HEK293 (cell line): ENCODE measurements at regions not wholly inside any gene's neighbourhood (a gene's known extent, or its start where the extent isn't known, plus 50 kb on each side); places are given as distances from the start of the nearest gene placed in this dataset.

Source experiments
- CTCF ChIA-PET: fragments of 350-600 bp; formaldehyde crosslinking; extraction: SDS; loops from one replicate; lab custom pipeline; 2021; ENCODE audit warnings: antibody characterized with exemption; lab: Yijun Ruan, JAX
- POLR2A ChIA-PET: fragments of 300-600 bp; formaldehyde crosslinking; extraction: SDS; loops from one replicate; lab custom pipeline; 2020; ENCODE audit warnings: antibody characterized with exemption, inconsistent platforms; lab: Yijun Ruan, JAX
- H3K27ac ChIP-seq: fragments of 200-500 bp; sonication (Bioruptor generic); 2 replicates; pipeline ENCODE4 v1.5.1; 2014; ENCODE audit warnings: low read depth, low read length, control low read depth, inconsistent platforms; ENCODE audit errors: extremely low read depth
- H3K36me3 ChIP-seq, 2 experiments: fragments of 200-500 bp in 1 of 2; sonication (Bioruptor generic) in 1 of 2; 1 replicate in 1 of 2; 2 replicates in 1 of 2; pipeline ENCODE4 v1.5.1; 2014 to 2017; ENCODE audit warnings: inconsistent platforms in 2 of 2, low read length in 2 of 2; ENCODE audit not compliant: control insufficient read depth in 2 of 2, insufficient read depth in 1 of 2
- H3K4me1 ChIP-seq: fragments of 200-500 bp; sonication (Bioruptor generic); 2 replicates; pipeline ENCODE4 v1.5.1; 2014; ENCODE audit warnings: mild to moderate bottlenecking, low read length, inconsistent platforms; ENCODE audit not compliant: control insufficient read depth, insufficient read depth
- H3K4me3 ChIP-seq: 2 replicates; pipeline ENCODE4 v1.5.1; 2011; ENCODE audit warnings: low read depth, mild to moderate bottlenecking, control low read depth, low read length, moderate library complexity
- H3K9me3 ChIP-seq: fragments of 200-500 bp; sonication (Bioruptor generic); 2 replicates; pipeline ENCODE4 v1.5.1; 2014; ENCODE audit warnings: low read depth, low read length, inconsistent platforms; ENCODE audit not compliant: control insufficient read depth, insufficient read depth
- BCL11A ChIP-seq: fragments of 450-650 bp; formaldehyde crosslinking; IDR thresholded peaks from 2 replicates; pipeline ENCODE4 v1.5.1; 2016; ENCODE audit warnings: low read depth, missing biosample characterization, missing genetic modification characterization
- EGR2 ChIP-seq: fragments of 450-650 bp; formaldehyde crosslinking; IDR thresholded peaks from 2 replicates; pipeline ENCODE4 v1.5.1; 2016; ENCODE audit warnings: low read depth, missing biosample characterization, missing genetic modification characterization
- SALL2 ChIP-seq: fragments of 450-650 bp; formaldehyde crosslinking; IDR thresholded peaks from 2 replicates; pipeline ENCODE4 v1.5.0; 2017; ENCODE audit warnings: missing biosample characterization, mild to moderate bottlenecking, missing genetic modification characterization, borderline replicate concordance
- ZBTB17 ChIP-seq: fragments of 450-650 bp; formaldehyde crosslinking; IDR thresholded peaks from 2 replicates; pipeline ENCODE4 v1.5.1; 2016; ENCODE audit warnings: missing biosample characterization, missing genetic modification characterization
- ZFP41 ChIP-seq: fragments of 450-650 bp; formaldehyde crosslinking; IDR thresholded peaks from 2 replicates; pipeline ENCODE4 v1.5.1; 2016; ENCODE audit warnings: missing biosample characterization, missing genetic modification characterization, borderline replicate concordance
- ZNF140 ChIP-seq: fragments of 450-650 bp; formaldehyde crosslinking; IDR thresholded peaks from 2 replicates; pipeline ENCODE4 v1.5.1; 2016; ENCODE audit warnings: missing biosample characterization, missing genetic modification characterization
- ZNF155 ChIP-seq: fragments of 450-650 bp; formaldehyde crosslinking; IDR thresholded peaks from 2 replicates; pipeline ENCODE4 v1.5.1; 2016; ENCODE audit warnings: missing biosample characterization, missing genetic modification characterization
- ZNF510 ChIP-seq: fragments of 450-650 bp; formaldehyde crosslinking; IDR thresholded peaks from 2 replicates; pipeline ENCODE4 v1.5.1; 2018; ENCODE audit warnings: mild to moderate bottlenecking, missing genetic modification characterization, missing biosample characterization; ENCODE audit not compliant: insufficient replicate concordance
- ZNF530 ChIP-seq: fragments of 450-650 bp; formaldehyde crosslinking; IDR thresholded peaks from 2 replicates; pipeline ENCODE4 v1.5.1; 2016; ENCODE audit warnings: low read depth, missing biosample characterization, missing genetic modification characterization
- ZNF585B ChIP-seq: fragments of 450-650 bp; formaldehyde crosslinking; IDR thresholded peaks from 2 replicates; pipeline ENCODE4 v1.5.1; 2016; ENCODE audit warnings: missing biosample characterization, missing genetic modification characterization
- ZNF670 ChIP-seq: fragments of 450-650 bp; formaldehyde crosslinking; IDR thresholded peaks from 2 replicates; pipeline ENCODE4 v1.5.1; 2016; ENCODE audit warnings: missing biosample characterization, missing genetic modification characterization, low read depth
- ZSCAN30 ChIP-seq: fragments of 450-650 bp; IDR thresholded peaks from 2 replicates; pipeline ENCODE4 v1.5.1; 2018; ENCODE audit warnings: missing biosample characterization, mild to moderate bottlenecking, missing genetic modification characterization, moderate library complexity
- TF ChIP-seq, protein P1 (sequence below): fragments of 450-650 bp; formaldehyde crosslinking; IDR thresholded peaks from 2 replicates; pipeline ENCODE4 v1.5.1; 2016; ENCODE audit warnings: missing biosample characterization, missing genetic modification characterization, borderline replicate concordance
- TF ChIP-seq, protein P2 (sequence below): fragments of 450-650 bp; IDR thresholded peaks from 2 replicates; pipeline ENCODE4 v1.5.1; 2018; ENCODE audit warnings: missing biosample characterization, missing genetic modification characterization

DNA sequence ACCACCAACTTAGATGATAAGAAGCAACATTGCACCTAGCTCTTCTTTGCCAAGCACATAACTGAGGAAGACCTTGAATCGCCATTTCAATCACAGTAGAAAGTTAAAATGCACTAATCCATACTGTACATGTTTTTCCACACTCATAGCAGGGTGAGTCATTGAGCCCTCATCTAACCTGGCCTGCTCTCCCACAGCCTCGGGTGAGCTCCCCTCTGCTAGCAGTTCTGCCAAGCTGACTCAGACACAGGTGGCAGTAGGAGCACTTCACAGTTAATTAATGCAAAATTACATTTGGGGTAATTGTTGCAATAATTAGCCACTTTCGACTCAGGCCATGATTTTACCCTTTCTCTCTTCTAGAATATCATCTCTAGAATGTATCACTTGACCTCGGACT, 1632.8 kb upstream of the CELF4 start:
- ChIA-PET CTCF (no interaction called here), POLR2A (no interaction called here)
- TF ChIP-seq ZFP41 (tag by site-specific recombination), result no peak
- no peaks in the 10 kb centered on the region for H3K36me3 ChIP-seq
- H3K4me3 ChIP-seq, result no peak overlapping the region
- H3K27ac ChIP-seq, result no peak overlapping the region
- no peaks in the 10 kb centered on the region for H3K9me3 ChIP-seq
- no peaks in the 10 kb centered on the region for H3K4me1 ChIP-seq

DNA sequence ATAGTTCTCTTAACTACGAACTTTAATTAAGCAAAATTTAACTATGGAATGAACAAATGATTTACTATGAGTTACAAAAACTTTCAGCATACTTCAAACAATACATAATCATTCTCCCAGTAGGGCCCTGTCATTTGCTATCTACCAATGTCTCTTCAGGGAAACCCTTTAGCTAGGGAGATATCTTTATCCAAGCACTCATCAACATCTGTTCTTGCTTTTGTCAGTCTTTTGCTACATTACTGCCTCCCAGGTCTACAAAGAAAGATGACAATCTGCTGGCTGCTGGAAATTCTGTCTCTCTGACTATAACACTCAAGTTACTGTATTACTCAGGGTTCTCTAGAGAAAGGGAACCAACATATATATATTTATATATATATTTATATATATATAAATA, 1626.3 kb upstream of the CELF4 start:
- TF ChIP-seq ZSCAN30 (tag by site-specific recombination) (no peak), ZNF155 (tag by site-specific recombination) (no peak), ZNF670 (tag by site-specific recombination) (no peak), ZNF530 (tag by site-specific recombination) (no peak), ZNF585B (no peak), ZNF510 (tag by site-specific recombination) (no peak)
- TF ChIP-seq, protein P1, sequence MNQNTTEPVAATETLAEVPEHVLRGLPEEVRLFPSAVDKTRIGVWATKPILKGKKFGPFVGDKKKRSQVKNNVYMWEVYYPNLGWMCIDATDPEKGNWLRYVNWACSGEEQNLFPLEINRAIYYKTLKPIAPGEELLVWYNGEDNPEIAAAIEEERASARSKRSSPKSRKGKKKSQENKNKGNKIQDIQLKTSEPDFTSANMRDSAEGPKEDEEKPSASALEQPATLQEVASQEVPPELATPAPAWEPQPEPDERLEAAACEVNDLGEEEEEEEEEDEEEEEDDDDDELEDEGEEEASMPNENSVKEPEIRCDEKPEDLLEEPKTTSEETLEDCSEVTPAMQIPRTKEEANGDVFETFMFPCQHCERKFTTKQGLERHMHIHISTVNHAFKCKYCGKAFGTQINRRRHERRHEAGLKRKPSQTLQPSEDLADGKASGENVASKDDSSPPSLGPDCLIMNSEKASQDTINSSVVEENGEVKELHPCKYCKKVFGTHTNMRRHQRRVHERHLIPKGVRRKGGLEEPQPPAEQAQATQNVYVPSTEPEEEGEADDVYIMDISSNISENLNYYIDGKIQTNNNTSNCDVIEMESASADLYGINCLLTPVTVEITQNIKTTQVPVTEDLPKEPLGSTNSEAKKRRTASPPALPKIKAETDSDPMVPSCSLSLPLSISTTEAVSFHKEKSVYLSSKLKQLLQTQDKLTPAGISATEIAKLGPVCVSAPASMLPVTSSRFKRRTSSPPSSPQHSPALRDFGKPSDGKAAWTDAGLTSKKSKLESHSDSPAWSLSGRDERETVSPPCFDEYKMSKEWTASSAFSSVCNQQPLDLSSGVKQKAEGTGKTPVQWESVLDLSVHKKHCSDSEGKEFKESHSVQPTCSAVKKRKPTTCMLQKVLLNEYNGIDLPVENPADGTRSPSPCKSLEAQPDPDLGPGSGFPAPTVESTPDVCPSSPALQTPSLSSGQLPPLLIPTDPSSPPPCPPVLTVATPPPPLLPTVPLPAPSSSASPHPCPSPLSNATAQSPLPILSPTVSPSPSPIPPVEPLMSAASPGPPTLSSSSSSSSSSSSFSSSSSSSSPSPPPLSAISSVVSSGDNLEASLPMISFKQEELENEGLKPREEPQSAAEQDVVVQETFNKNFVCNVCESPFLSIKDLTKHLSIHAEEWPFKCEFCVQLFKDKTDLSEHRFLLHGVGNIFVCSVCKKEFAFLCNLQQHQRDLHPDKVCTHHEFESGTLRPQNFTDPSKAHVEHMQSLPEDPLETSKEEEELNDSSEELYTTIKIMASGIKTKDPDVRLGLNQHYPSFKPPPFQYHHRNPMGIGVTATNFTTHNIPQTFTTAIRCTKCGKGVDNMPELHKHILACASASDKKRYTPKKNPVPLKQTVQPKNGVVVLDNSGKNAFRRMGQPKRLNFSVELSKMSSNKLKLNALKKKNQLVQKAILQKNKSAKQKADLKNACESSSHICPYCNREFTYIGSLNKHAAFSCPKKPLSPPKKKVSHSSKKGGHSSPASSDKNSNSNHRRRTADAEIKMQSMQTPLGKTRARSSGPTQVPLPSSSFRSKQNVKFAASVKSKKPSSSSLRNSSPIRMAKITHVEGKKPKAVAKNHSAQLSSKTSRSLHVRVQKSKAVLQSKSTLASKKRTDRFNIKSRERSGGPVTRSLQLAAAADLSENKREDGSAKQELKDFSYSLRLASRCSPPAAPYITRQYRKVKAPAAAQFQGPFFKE (tag by site-specific recombination), result no peak
- TF ChIP-seq, all 188 proteins: peak for 0
- Histone ChIP-seq H3K27ac (no peak overlapping the region), H3K4me3 (no peak overlapping the region), H3K36me3 (no peaks in the 10 kb centered on the region), H3K4me1 (no peaks in the 10 kb centered on the region), H3K9me3 (no peaks in the 10 kb centered on the region)
- POLR2A ChIA-PET, result no interaction called here
- CTCF ChIA-PET, result no interaction called here

DNA sequence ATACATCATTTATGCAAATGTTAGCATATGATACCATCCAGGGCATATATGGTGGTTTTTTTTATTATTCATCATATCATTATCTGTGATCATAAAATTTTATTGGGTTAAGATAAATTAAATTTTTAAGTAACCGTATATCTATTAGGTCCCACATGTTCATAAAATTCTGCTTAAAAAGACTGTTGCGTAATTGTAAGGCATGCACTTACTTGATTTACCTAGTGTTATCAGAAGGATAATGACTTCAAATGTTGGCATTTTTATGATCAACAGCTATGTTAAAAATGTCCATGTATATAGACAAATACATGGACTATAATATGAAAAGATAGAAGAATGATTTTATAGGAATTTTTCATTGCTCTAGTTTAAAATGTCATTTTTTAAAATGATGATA, 1625.5 kb upstream of the CELF4 start:
- H3K4me1 ChIP-seq, result no peaks in the 10 kb centered on the region
- no peaks in the 10 kb centered on the region for H3K36me3 ChIP-seq
- no peak overlapping the region for H3K4me3 ChIP-seq
- TF ChIP-seq ZBTB17 (tag by site-specific recombination), result no peak
- TF ChIP-seq BCL11A (tag by site-specific recombination), result no peak
- no peak for TF ChIP-seq EGR2 (tag by site-specific recombination)
- TF ChIP-seq SALL2, result no peak
- TF ChIP-seq, protein P2, sequence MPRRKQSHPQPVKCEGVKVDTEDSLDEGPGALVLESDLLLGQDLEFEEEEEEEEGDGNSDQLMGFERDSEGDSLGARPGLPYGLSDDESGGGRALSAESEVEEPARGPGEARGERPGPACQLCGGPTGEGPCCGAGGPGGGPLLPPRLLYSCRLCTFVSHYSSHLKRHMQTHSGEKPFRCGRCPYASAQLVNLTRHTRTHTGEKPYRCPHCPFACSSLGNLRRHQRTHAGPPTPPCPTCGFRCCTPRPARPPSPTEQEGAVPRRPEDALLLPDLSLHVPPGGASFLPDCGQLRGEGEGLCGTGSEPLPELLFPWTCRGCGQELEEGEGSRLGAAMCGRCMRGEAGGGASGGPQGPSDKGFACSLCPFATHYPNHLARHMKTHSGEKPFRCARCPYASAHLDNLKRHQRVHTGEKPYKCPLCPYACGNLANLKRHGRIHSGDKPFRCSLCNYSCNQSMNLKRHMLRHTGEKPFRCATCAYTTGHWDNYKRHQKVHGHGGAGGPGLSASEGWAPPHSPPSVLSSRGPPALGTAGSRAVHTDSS, result no peak
- TF ChIP-seq ZNF140, result no peak
- no peaks in the 10 kb centered on the region for H3K9me3 ChIP-seq
- POLR2A ChIA-PET, result no interaction called here
- CTCF ChIA-PET, result interaction anchor here (0.7 kb wide), 1 partner anchor 35 kb away, joined by 3 read pairs; no protein-coding TSS in a partner anchor
- no peak overlapping the region for H3K27ac ChIP-seq
